HG03159 (cell line): ENCODE measurements at regions not wholly inside any gene's neighbourhood (a gene's known extent, or its start where the extent isn't known, plus 50 kb on each side); places are given as distances from the start of the nearest gene placed in this dataset.
"Not testable (repeated sequence)": the region's sequence is repeated elsewhere in the genome, so short reads cannot be mapped to it uniquely, and the experiment has no call there.

Source experiments
- ATAC-seq: cut with Tn5 transposase; IDR thresholded peaks from one replicate; pipeline ENCODE4 v1.9.1; 2021; ENCODE audit warnings: mild to moderate bottlenecking, moderate library complexity; ENCODE audit not compliant: unreplicated experiment

GRCh38 chr13:79933389-79933788, 407.5 kb downstream of the SPRY2 start:
- no peak for ATAC-seq

GRCh38 chr13:79932556-79932955, 408.4 kb downstream of the SPRY2 start:
- no peak for ATAC-seq

- not testable (repeated sequence) for ATAC-seq
Observed at GRCh38 chr13:79923973-79924556, 416.9 kb downstream of the SPRY2 start.

GRCh38 chr13:79919091-79919490, 421.8 kb downstream of the SPRY2 start:
- ATAC-seq = no peak

GRCh38 chr13:79918620-79919019, 422.3 kb downstream of the SPRY2 start:
- ATAC-seq = no peak

GRCh38 chr13:79917628-79918027, 423.3 kb downstream of the SPRY2 start:
- no peak for ATAC-seq

GRCh38 chr13:79915114-79915811, 425.7 kb downstream of the SPRY2 start:
- no peak for ATAC-seq

GRCh38 chr13:79913141-79913827, 427.6 kb downstream of the SPRY2 start:
- ATAC-seq = no peak

GRCh38 chr13:79912403-79912802, 428.5 kb downstream of the SPRY2 start:
- ATAC-seq = no peak

- ATAC-seq = no peak
Observed at GRCh38 chr13:79910875-79911540, 429.9 kb downstream of the SPRY2 start.

- ATAC-seq = no peak
Observed at GRCh38 chr13:79909644-79910043, 428.7 kb downstream of the NDFIP2 start.

GRCh38 chr13:79908381-79908780, 427.4 kb downstream of the NDFIP2 start:
- no peak for ATAC-seq

GRCh38 chr13:79907527-79907926, 426.6 kb downstream of the NDFIP2 start:
- ATAC-seq = no peak

GRCh38 chr13:79906345-79906744, 425.4 kb downstream of the NDFIP2 start:
- no peak for ATAC-seq

- no peak for ATAC-seq
Observed at GRCh38 chr13:79905018-79905417, 424.1 kb downstream of the NDFIP2 start.

GRCh38 chr13:79904581-79904980, 423.6 kb downstream of the NDFIP2 start:
- no peak for ATAC-seq

- ATAC-seq = no peak
Observed at GRCh38 chr13:79901336-79901735, 420.4 kb downstream of the NDFIP2 start.

GRCh38 chr13:79900356-79900755, 419.4 kb downstream of the NDFIP2 start:
- no peak for ATAC-seq

- ATAC-seq = no peak
Observed at GRCh38 chr13:79898996-79899395, 418.0 kb downstream of the NDFIP2 start.

GRCh38 chr13:79898202-79898826, 417.4 kb downstream of the NDFIP2 start:
- no peak for ATAC-seq

GRCh38 chr13:79896851-79897250, 415.9 kb downstream of the NDFIP2 start:
- ATAC-seq = no peak
